GM20431 (cell line): ENCODE measurements at regions not wholly inside any gene's neighbourhood (a gene's known extent, or its start where the extent isn't known, plus 50 kb on each side); places are given as distances from the start of the nearest gene placed in this dataset.

Experiments used
- in situ Hi-C: fragments of 300-500 bp; cut with MseI, MboI; formaldehyde crosslinking; loops from one replicate; pipeline ENCODE4 v1.15.0; 2020; ENCODE audit warnings: low sequenced_read_pairs; ENCODE audit not compliant: unreplicated experiment

DNA sequence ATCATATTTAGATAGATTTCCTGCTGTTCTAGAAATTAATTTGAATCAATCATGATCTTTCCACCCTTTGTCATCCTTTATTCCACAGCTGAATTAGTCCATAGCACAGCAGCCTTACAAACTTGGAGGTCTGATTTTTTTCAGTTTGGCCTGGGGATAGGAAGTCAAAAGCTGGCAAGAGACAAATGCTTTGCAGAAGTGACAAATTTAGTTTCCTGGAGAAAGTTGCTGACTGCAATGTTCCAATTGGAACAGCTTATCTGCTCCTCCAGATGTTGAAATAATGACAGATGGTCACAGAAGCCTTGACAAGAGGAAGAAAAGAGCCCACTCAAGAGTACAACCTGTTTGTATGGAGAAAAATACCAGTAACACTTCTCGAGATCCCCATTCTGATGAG lies 1276.1 kb upstream of the CDH8 start:
- in situ Hi-C loops: no loop called here

DNA sequence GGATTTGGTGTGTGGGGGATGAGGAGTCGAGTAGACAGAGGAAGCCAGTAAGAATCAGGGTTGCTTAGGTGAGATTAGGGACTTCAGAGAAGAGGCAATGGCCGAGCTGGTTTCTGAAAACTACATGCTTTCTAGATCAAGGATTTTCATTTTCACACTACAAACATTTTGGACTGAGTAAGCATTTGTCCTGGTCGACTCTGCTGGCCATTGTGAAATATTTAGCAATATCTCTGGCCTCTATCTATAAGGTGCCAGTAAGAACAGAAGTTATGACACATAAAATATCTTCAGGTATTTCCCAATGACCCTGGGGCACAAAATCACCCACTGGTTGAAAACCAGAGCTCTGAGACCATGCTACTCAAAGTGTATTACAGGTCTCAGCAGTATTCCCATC lies 1275.1 kb upstream of the CDH8 start:
- in situ Hi-C loops: no loop called here

DNA sequence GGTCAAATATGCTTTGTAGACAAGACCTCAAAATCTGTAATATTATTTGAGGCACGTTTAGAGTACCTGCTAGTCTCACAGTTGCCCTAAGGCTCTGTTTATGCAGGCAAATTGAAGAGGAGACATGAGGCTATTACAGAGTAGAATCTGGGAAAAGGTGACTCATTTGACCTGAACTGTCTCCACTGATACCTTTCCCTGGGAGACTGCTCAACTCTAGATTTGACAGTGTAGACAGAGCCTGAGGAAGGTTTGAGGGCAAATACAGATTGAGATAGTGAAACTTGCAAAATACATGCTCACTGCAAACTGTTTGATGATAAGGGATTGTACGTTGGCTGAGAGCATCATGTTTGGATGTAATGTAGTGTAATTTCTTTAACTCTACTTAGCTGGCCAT lies 1266.6 kb upstream of the CDH8 start:
- in situ Hi-C loops: no loop called here

DNA sequence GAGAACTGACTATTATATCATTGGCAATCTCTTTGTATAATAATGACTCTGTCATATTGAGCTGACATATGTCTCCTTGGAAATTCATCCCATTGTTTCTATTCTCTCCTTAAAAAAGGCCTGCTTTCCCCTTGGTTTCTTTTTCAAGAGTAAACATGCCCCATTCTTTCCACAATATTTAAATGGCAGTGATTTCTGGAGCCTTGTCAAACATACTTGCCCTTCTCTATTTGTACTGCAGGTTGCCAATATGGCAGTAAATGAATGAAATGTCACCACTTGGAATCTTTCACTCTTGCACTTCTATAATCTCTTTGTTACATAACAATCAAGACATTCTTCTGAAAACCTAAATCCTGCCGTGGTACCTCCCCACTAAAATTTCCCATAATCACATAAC lies 1265.1 kb upstream of the CDH8 start:
- in situ Hi-C loops: no loop called here

DNA sequence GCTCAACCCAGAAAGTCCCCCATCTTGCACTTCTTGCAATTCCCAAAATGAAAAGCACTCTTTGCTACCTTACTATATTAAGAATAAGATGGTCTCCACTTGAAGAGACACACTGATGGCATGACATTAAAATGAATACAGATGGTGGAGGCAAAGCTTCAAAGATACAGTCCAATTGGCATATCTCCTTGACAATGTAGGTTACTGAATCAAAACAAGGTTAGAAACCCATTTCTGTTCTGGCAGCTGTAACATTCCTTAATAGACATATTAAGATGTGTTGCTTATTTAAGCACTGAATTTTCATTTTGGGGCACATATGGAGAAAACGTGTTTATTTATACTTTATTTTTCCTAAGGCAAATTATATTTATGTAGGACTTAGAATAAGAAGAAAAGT lies 1262.8 kb upstream of the CDH8 start:
- in situ Hi-C loops: no loop called here

DNA sequence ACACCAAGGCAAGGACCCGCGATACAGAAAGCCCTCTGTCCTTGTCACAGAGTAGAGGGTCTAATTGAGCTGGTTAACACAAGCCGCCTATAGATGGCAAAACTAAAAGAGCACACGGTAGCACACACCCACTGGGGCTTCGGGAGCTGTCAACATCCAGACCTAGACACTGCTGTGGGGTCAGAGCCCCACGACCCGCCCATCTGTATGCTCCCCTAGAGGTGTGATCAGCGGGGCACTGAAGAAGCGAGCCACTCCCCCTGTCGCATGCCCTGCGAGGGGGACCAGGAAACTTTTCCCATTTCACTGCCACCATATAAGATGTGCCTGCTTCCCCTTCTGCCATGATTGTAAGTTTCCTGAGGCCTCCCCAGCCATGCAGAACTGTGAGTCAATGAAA lies 1255.8 kb upstream of the CDH8 start:
- in situ Hi-C loops: no loop called here

DNA sequence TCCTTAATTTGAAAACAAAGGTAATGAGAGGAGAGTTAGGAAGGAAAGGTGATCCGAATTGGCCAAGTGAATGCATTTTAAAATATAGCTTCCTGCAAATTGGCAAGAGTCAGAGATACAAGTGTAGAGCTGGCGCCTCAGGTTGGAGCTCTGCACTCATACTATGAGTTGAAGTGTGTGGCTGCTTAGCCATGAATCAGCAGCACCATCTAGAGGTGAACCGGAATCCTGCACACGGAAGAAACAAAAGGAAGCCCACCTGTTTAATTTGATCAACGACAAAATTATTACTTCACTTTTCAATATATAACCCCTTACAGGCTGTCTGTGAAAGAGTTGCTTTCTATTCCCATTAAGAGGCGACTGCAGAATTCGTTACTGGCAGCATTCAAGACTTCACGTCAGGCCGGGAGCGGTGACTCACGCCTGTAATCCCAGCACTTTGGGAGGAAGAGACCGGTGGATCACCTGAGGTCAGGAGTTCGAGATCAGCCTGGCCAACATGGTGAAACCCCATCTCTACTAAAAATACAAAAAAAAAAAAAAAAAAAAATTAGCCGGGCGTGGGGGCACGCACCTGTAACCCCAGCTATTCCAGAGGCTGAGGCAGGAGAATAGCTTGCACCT lies 1253.7 kb upstream of the CDH8 start:
- in situ Hi-C loops: no loop called here

- in situ Hi-C loops: no loop called here
Observed at GRCh38 chr16:63287401-63287800, 1251.2 kb upstream of the CDH8 start.

DNA sequence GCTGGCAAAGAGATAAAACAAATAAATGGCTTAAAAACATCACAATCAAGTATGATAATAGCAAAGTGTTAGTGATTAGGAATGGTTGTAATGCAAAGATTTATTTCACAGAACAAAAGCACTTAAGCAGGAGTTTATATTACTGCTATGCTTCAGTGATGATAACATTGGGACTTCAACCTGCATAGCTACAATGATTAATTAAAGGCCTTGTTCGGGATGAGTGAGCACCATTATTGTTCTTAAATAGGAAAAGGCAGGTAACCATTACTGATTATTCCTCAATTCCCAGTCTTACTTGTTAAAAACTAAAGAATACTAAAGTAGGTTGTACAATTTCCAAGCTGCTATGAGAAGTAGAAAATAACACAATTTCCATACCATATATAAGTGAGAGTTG lies 1247.5 kb upstream of the CDH8 start:
- in situ Hi-C loops: no loop called here

DNA sequence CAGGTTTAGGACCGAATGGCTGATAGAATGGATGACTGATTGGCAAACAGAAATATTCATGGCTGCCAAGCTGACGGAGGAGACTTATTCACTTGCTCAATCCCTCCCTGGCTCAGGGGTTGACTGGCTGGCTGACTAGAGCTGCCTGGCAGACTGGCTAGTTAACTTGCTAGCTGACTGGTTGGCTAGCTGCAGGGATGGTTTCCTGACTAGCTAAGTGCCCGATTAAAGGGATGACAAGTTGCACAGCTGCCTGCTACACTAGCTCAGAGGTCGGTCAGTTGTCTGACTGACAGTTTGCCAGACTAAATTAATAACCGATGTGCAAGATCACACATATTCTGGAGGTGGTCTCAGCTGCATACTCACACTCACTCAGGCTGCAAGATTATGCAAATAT lies 1208.4 kb upstream of the CDH8 start:
- in situ Hi-C loops: no loop called here

- in situ Hi-C loops: no loop called here
Observed at GRCh38 chr16:63241497-63242028, 1205.3 kb upstream of the CDH8 start.

DNA sequence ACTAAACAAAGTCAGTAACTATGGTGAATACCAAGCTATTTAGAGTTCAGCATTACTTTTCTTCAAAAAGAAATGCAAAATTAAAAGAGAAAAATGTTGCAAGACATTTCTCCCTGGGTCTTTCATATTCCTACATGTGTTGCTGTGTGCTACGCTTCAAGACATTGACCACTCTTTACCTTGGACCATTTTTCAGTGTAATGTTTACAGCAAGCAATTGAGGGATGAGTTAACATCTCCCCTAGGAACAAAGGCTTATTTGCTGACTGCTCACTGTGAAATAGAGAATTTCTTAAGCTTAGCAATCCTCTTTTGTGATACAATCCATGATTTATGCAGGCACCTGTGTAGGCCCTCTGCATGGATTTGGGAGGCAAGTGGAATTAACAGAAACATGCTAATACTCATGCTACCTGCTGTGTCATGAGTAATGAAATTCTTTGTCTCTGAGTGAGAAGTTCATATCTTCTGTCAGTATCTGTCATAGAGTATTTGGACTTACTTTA lies 1202.9 kb upstream of the CDH8 start:
- in situ Hi-C loops: no loop called here

DNA sequence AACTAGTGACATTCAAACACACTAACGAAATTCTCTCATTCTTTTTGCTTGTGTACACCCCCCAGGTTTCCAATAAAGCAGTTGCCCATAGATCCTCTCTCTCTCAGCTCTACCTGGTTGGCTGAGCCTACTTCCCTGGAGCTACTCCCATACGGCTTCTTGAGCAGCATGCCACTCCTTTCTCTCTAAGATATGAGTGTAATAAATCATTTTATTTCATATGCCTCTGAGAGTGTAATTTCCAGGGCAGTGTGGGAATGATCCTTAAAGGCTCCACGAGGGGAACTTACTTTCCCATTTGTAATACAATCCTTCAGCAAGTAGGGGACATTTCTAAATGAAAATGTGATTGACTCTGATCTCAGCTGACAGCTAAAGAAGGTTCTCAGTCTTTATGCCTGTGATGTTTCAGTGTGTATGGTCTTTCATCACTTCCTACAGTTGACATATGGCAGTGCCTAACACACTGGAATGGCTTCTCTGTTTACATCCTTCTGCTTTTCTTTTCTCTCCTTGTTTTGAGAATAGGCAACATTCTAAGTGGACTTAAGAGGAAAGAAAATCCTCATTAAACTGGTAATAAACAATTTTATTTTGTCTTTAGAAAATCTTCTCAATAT lies 1194.3 kb upstream of the CDH8 start:
- in situ Hi-C loops: no loop called here

GRCh38 chr16:63228259-63228658 lies 1192.0 kb upstream of the CDH8 start:
- in situ Hi-C loops: no loop called here

DNA sequence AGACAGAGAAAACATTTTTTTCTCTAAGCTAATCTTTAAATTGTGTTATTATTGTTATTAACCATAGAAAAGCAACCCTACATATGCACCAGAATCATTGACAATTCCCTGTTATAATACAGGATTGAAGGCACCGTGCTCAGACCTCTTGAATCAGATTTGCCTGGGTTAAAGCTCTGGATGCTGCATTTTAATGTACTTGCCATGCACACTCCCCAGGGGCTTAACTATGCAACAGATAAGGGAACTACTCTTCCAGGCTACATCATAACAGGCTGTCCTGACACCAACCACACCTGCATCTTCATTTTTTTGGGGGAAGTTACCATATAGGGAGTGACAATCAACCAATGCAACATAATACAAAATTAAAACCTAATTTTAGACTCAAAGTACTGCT lies 1187.6 kb upstream of the CDH8 start:
- in situ Hi-C loops: no loop called here

DNA sequence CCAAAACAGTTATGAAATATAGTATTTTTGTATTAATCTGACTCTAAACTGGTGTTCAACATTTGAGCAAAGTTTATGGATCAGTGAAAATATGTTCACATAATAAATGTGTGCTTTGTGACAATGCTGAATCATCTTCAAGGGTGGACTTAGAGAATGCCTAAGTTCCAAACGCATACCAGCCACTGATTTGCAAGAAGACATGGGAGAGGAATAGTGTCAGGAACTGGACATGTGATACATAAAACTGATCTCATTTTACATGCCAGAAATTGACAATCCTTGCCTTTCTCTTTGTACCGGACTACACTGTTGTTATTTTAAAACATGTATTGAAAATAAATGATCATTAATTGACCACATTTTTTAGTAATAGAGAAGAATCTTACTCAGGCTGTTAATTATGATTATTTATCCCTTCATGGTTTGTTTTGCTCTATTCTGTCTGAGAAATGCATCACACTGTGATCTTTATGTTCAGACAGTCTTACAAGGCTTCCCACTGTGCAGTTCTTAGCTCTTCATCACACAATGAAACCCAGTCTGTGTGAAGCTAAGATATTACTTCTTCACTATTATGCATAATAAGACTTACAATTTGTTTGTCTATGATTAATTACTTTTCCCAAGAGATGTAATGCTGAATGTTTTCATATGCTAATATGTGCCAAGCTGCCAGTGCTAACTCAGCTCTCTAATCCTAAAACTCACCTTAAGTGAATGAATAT lies 1180.6 kb upstream of the CDH8 start:
- in situ Hi-C loops: no loop called here

DNA sequence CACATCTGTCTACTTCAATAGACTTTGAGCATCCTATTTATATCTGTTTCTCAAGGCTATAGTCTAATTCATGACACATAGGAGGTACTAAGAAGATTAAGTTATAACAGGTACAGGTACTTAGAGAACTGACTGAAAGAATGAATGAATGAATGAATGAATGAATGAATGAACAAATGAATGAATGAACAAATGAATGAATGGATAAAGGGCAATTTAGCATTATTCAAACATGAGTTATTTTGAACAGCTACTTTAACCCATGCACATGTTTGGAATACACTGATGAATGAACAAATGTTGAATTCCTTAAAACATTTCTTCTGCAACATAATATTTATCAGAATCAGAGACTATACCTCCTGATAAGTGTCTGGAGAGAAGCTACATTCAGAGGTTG lies 1165.6 kb upstream of the CDH8 start:
- in situ Hi-C loops: no loop called here

DNA sequence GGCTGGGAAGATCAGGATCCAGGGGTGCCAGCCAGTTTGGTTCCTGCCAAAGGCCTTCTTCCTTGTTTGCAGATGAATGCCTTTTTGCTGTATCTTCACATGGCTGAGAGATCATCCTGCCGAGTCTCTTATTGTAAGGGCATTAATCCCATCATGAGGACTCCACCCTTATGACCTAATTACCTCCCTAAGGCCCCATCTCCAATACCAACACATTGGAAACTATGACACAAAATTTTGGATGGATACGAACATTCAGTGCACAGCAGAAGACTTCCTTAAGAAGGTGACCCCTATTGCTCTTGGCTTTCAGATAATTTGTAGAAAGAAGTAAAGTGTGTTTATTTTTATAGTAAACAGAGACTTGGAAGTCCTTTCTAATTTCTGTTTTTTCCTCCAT lies 1164.7 kb upstream of the CDH8 start:
- in situ Hi-C loops: no loop called here

- in situ Hi-C loops: no loop called here
Observed at GRCh38 chr16:63195336-63195735, 1159.1 kb upstream of the CDH8 start.

DNA sequence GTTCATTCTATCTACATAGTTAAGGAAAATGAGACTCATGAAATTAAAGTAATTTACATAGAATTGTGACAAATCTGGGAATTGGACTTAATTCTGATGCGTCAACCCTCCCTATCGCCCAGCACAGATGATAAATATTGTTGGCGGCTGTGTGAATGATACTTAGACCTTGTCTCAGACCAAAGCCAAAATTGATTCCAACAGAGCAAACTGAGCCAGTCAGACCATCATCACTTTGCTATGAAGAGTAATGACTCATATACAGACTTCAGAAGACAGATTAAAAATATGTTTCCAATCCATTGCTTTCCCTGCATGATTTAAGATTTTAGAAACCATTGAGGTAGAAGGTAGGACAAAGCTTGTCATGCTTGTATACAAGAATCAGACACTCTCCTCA lies 1156.7 kb upstream of the CDH8 start:
- in situ Hi-C loops: no loop called here

DNA sequence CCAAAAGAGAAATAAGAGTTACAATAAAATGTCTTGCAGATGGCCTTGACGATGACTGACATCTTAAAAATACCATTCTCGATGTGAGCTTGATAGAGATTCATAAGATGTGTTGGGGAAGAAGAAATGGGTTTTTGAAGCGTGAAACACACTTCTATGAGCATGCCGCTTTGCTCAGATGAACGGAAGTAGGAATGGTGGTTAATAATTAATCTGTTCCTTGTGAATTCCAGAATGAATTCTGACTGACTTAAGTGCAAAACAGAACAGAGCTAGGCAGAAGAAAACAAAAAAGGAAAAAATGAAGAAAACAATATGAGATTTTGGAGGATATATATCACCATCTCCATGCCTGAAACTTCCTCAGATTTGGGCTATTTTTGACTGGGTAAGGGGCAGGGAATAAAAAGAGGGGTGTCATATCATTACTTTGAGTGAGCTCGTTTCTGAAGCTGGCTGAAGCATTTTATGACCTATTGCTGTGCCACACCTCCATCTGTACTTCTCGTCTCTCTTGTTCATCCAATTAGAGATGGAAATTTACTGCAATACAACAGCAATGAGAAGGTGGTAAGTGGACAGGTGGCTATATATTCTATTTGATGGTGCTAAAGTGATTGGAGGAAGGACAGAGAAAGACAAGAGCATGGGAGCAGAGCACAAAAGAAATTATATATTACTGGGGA lies 1152.0 kb upstream of the CDH8 start:
- in situ Hi-C loops: no loop called here
